ENCODE measurements at regions not wholly inside any gene's neighbourhood (a gene's known extent, or its start where the extent isn't known, plus 50 kb on each side); places are given as distances from the start of the nearest gene placed in this dataset.

DNA sequence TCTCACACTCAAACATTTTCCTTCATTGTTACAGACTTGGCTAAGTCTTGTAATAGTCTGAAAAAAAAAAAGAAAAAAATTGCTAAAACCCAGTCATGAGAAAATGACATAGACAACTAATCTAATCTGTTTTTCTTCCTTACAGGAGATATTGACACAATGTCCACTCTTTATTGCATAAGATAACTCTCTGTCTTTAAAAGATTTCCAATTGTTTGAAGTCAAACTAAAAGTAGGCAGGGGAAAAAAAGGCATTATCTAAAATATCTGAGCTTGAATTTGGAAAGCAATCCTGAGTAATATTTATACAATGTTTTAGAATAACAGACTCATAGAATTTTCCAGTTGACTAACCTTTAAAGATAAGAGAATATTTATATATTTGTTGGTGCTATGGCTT lies 233.0 kb upstream of the CEP162 start:
- DNase-seq: no peak

DNA sequence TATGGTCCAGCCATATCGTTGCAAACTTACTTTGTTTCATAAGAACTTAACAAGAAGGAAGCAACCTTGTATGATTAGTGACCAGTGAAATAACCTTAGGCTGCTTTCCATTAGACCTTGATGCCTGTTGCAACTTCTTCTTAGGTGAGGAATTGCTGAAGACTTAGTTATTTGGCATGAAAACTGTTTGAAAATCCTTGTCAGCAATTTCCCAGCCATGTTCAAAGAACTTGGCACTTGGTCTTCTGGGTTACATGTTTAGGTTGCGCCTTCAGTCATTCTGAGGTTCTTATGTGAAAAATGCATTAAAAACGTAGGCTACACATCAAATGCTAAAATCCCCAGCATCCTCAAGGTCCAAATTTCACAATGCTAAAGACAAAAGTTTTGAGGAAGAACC lies 232.0 kb upstream of the CEP162 start:
- no peak for DNase-seq

DNA sequence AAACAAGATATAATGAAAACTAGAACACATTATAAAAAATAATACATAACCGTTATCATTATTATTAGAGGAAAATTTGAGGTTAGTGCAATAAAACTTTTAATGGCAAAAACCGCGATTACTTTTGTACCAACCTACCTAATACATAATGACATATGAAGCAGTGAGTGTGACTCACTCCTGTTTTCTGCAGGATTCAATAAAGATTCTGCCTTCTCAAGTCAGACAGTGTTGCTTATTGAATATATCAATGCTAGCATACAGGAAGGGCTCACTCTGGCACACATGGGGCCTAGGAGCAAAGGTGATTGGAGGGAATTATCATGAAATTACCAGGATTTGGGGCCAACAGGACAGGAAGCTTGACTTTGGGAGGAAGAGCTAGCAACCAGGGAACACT lies 230.8 kb upstream of the CEP162 start:
- no peak for DNase-seq

DNA sequence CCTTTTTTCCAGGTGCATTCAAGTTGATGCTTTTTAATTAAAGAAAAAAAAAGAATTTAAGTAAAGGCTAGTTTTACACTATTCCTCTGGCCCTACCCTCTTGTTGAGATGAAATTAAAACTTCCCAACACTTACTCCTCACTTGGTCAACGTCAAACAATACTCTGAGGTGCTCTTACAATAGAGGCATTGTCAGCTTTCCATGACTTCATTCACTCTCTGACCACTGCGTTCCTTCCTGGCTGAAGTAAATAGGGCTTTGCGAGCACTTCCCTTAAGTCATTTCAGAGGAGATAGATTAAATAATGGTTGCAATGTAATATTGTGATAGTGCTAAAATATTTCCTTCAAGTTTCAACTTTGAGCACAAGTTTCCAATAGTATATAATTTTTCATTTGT lies 229.8 kb upstream of the CEP162 start:
- DNase-seq: no peak

DNA sequence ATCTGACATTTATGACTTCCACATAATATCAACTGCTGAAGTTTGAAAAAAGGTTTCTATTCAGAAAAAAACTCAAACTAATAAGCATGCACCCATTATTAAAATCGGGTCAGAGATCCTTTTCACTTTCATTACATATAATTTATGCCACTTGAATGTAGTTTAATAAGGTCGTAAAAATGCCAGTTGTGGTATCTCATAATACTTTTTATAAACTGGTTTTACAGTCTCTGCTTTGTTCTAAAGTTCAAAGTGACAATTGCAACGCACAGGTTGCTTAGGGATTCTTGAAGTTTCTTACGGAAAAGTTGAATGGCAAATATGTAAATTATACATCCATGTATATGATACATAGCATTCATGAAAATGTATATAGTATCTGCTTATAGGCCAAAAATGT lies 229.4 kb upstream of the CEP162 start:
- DNase-seq: no peak

DNA sequence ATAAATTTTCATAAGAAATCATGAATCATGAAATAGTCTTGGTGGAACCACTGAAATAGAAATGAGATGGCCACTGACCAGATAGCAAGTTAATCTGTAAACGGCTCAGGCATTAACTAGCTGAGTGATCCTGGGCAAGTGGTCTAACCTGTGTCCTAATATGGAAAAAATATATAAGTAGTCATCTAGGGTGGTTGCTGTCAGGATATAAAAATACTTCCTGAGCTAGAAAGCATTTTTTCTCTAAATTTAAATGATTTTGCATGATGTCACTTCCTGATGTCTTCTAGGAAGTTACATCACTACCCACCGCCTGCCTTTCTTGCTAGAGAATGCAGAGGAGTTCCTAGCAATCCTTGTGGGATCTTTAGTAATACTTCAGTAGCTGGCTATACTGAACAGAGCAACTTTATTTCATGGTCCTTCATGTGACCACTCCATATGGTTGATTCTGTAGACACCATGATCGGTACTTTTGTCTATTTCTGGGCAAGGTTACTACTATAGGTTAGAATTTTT lies 228.1 kb upstream of the CEP162 start:
- no peak for DNase-seq

DNA sequence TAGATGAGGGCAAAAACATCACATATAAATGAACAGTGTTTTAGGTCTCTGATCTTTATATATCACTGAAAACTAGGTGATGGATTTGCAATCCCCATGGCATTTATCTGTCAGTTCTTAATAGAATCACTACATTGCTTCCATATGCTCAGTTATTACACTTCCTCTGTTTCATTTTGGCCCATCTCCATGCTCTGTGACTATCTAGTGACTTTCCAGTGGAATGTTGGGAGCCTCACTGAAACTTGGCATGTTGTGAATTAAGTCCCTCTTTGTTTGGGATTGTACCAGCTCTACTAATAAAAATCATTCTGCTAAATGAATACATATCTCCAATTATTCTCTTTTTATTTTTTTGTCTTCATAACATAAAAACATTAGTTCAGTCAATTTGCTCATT lies 226.1 kb upstream of the CEP162 start:
- DNase-seq: no peak

DNA sequence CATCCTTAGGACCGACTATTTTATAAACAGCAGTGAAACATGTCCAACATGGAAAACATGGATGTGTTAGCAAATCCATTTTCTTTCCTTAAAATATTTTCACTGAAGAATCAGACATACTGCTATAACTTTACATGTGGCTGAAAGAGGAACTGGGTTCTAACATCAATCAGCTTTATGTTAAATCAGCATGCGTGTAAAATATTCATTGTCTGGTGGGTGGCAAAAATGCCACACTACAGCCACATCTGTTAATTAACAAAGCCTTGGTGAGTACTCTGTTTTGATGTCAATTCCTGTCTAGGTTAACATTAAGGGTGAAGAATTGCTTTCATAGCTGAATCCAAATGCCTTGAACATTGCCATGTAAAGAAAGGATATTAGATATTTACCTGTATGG lies 222.6 kb upstream of the CEP162 start:
- DNase-seq: no peak

DNA sequence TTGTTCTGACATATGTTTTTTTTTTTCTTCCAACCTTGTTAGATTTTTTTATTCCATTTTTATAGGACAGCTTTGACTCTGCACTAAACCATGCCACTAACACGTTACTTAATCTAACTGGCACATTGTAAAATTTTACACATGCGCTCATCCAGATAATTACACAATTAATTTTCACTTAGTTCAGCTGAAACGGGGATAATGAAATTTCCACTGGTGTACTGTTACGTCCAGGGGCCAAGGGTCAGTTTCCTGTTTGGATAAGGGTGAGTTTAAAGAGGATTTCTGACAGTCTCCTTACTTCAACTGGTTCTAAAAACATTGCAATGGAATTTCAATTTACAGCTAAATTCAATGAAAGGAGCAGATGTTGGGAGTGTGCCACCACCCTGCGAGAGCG lies 221.8 kb upstream of the CEP162 start:
- DNase-seq: no peak

DNA sequence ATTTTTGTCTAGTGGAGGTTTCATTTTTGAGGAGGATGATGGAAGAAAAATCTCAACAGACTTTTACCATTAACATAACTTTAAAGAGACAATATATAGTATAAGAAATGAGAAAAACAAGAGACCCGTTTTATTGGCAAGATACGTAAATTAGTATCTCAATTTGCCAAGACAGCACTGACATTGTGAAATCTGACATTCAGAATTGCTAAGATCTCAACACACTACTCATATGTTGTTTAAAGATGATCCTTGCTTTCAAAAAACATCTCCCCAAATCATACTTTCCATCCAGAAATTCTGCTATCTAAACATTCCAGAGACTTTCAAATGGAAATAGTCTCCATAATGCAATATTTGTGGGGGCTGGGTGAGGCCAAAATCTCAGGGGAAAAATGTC lies 220.9 kb upstream of the CEP162 start:
- no peak for DNase-seq

DNA sequence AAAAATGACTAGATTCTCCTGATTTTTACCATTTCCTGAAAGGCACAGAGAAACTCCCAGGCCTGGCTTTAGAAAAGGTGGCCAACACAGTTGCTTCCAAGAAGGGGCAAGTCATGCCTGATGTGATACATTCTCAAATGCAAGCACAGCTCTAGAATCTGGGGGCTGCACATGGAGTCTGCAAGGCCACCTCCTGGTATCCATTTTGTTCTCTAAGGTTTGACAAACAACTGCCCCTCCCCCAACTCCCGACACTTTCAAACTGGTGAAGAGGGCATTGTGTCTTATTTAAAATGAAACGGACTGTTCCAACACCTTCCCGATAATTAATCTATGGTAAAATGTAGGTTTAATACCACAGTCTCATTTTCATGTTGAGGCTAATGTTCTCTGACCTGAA lies 220.2 kb upstream of the CEP162 start:
- DNase-seq: no peak

DNA sequence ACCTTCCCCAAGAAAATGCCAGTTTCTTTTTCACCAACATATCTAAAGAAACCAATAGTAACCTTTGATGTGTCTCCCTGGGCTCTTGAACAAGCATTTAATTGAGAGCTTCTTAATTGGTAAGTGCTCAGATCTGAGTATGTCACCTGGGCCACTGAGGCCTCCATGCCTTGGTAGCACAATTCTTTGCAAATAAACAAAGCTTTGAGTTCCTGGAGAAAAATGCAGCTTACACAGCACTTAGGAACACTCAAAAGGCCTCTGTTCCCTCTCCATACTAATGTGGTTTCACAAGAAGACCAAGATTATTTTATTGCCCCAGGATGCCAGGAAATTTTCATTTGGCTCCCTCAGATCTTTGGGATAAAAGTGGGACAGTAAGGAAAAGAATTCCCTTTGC lies 217.6 kb upstream of the CEP162 start:
- DNase-seq: no peak

DNA sequence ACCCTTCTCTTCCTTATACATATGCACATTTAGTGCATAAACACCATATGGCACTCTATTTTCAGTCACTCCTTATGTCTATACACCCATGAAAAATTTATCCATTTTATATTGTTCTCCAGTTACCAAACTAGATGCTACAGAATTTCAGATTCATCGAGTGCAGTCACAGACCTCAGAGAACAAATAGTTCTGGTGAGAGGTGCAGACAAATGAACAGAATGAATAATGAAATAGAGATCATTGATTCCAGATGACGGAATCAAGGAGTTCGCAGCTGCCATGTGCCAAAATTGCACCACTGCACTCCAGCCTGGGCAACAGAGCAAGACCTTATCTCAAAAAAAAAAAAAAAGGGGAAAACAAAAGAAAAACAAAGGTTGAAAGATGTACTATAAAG lies 214.8 kb upstream of the CEP162 start:
- no peak for DNase-seq

DNA sequence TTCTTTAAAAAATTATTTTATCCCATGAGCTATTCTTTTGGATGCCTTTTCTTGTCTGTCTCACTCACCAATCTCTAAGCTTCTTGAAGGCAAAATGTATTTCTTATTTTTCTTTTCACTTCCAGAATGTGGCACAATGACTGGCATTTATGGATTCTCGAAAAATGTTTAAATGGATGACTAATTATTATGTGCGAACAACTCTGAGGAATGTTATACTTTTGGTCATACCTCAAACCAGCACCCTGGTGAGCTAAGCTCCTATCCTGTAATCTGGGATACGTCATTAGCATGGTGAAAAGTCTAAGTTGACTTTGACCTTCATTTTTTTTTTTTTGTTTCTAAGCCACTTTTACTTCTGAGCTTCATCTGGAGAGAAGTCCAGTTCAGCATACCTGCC lies 214.0 kb upstream of the CEP162 start:
- DNase-seq: no peak

DNA sequence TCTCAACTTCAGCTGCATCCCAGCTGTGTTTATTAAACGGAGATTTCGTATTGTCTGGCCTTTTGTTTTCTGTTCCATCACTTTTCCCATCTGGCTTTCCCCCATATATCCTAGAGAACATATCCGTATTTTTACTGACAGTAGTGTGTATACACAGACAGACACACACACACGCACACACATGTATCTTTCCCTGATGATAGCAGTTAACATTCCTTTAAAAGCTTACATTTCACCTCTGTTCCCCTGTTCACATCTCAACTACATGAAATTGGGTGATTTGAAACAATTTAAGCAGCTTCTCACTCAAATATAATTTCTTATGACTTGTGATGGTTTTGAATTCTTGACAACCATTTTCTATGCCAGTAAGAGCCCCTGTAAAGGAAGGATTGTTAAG lies 207.1 kb upstream of the CEP162 start:
- no peak for DNase-seq

DNA sequence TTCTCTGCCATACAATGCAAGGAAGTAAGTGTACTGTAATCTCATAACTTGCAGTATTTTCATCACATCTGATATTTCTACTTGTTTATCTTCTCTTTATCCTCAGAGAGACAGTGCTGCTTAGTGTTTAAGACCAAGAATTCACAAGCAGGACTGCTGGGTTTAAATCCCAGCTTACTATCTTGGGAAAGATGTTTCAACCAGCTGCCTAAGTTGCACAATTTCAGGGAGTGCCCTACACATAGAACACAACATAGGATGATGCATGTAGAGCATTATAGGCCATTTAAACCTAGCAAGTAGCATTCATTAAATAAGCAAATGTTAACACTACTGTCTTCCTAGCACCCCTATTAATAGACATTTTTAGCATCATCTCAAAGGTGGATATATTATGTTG lies 205.2 kb upstream of the CEP162 start:
- DNase-seq: no peak

DNA sequence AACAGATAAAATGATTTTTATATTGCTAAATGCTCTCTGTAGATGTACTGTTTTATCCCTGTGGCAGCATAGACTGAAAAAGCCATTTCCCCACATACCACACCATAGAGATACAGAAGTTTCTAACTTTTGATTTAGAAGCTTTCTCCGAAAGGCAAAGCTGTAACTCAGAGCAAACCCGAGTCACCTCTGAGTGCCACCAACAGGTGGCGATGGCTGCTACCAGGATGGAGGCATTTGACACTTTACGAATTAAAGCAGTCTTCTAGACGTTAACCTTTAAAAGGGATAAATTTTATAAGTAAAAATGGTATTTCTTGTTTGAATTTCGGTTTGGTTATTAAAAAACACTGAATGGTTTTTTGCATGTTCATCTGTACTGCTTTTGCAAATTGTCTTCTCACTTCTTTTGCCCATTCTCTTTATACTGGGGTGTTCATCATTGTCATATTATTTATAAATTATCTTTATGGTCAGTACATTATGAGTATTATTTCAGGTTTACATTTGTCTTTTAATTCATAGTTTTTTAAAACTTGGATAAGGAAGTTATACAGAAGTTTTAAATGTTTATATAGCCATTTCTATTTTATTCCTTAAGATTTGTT lies 201.0 kb upstream of the CEP162 start:
- no peak for DNase-seq

DNA sequence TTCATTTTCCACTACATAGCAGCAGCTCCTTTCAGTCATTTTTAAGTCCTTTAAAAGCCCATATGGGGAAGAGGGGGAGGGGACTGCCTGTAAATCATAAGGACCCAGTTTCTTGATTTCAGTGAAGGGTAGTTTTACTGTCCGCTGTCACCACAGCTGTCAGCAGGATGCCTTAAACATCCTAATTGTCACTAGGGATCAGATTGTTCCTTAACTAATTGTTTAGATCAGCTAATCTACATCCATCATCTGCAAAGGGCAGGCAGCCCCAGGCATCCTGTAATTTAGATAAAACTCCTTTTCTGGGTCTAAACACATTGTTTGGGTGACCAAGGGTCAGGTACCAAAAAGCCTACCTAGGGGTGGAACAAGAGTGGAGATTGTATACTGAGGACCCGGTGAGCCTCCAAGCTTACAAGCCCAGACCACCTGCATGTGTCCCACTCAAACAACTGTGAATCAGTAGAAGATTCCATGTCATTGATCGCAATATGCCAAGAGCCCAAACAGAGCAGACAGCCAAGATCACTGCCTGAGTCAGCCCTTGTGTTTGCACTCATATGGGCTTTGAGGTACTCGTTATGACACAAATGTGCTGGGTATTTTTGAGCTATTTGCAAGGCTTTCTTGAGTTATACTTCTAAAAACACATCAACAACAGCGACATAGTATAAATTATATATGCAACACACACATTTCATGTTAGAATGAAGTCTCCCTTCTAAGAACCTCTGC lies 198.7 kb upstream of the CEP162 start:
- no peak for DNase-seq

DNA sequence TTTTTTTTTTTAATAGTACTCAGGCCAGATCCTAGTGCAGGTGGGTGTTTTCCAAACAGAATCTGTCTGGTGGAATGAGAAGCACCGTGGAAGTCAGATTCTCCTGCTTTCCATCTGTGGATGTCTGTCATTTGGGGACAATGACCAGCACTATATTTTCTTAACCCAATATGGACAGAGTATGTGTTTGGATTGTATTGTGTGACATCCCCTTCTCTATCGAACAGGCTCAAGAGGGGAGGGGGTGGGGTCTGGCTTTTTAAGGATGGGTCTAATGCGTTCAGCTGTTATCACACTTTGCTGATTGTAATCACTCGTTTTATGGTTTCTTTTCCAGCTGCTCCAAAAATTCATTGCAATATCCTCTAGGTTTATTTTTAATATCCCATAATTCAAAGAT lies 197.5 kb upstream of the CEP162 start:
- DNase-seq: no peak

DNA sequence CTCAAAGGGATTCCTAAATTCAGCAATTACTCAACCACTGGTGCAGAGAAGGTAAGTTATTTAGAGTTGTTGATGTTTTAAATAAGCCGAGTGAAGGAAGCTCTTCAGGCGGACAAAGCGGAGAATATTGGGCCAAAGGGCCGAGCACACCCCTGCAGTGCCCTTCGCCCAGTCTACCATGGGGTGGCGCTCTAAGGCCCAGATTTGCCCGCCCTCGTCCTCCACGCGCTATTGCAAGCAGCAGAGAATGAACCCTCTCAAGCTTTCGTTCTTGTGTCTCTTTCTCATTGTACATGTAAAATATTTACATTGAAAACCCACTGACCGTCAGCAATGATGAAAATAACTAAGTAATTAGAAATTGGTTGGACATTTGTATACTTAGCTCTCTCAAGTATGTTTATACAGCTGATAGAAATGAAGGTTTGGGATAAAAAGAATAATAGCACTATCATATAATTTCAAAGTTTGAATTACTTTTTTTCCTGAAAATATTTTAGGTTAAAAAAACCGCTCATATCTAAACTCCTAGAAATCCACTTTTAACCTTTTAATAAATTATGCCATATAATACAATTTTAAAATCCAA lies 195.0 kb upstream of the CEP162 start:
- no peak for DNase-seq

DNA sequence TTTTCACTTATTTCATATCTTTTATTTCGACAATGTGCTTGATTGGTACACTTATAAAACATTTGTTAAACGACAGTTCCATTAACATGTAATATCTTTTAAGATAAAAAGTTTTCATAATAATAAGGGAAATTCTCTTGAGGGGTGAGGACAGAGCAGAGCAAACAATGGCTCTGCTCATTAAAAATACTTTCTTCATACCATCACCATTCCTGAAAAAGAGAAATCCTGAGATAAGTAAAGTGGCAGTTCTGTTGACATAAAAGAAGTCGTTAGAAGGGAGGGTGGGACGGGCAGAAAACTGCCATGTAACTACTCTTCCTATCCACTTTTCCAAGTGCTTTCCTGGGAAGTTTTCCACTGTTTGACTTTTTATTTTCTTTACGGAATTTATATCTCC lies 193.6 kb upstream of the CEP162 start:
- DNase-seq: no peak

DNA sequence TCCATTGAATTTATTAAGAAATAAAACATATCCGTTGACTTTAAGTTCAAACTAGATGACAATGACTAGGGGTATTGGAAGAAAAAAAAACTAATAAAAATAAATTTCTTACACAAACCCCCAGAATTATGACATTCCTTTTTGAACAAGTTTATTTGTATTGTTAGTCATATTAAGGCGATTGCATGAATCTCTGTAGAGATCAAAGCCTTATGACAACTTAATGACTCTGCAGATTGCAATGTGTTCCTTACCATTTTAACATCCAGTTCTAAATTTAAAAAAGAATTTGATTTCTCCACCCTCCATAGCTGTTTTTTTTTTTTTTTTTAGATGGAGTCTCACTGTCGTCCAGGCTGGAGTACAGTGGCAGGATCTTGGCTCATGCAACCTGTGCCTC lies 189.8 kb upstream of the CEP162 start:
- no peak for DNase-seq

DNA sequence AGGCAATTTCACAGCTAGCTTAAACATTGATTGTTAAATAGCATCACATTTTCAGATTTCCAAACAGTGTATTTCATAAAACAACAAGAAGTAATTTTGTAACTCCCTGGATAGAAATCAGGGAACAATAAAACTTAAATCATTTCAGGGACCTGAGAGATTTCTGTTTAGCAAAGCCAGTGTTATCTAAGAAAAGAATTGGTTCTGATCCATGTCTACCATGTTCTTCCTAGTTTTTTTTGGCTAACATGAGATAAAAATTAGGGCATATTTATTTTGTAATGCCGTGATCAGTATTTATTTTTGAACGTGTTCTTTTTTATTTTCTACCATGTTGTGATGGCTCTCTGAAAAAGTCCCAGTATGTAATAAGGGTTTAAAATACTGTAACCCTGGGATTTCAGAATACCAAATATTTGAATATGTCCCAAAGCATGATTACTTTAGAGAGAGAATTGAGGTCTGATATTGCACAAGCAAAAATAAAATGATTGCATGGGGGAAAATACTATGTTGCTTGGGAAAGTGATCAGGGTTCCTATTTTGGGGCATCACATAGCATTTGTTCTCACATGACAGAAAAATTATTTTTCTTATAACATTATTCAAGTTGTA lies 188.7 kb upstream of the CEP162 start:
- DNase-seq: no peak

DNA sequence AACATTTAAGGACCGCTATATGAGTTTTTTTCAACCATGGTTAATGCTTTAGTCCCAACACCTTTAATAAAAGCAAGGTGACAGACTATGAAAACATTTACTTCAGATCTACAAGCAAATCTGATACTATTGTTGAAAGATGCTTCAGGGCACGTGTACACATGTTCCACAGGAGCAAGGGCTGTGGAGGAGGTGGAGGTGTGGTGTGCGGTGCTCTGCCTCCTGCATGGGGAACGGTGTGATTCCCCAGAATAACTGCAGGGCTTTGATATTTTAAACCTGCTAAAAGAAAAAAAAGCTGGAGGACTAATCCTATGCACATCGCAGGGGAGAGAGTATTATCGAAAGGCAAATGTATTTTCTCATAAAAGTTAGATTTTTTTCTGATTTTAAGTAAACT lies 188.1 kb upstream of the CEP162 start:
- no peak for DNase-seq
